ENCODE measurements at regions not wholly inside any gene's neighbourhood (a gene's known extent, or its start where the extent isn't known, plus 50 kb on each side); places are given as distances from the start of the nearest gene placed in this dataset.

GRCh38 chr4:137668885-137669545, 136.7 kb upstream of the PCDH18 start:
- intact Hi-C loops (cut with micrococcal nuclease; ENCODE audit: unreplicated experiment): no loop called here
- ATAC-seq (no peak), FAIRE-seq (no peak)

DNA sequence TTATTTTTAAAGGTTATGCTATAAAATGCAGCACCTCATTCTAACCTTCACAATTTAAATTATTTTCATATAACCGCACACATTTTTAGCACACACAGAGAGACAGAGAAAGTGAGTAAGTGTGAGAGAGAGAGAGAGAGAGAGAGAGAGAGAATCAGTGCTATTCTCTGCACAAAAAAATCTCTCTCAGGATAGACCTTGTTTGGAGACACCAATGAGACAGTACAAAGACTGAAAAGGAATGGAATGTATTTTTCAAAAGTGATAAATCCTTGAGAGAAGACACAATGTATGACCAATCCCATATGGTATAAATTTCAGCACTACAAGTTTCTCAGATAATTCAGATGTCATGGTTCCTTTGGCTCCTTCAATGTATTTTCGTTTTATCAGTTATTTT, 132.1 kb upstream of the PCDH18 start:
- SMC1A ChIA-PET (ENCODE audit: uncharacterized antibody, unreplicated experiment): interaction anchor here (0.9 to 1.8 kb wide), 3 partner anchors 12 to 98 kb away, joined by 3 to 6 read pairs (median 4); no protein-coding TSS in a partner anchor
- TF ChIP-seq GABPA (IDR thresholded peaks at IDR 0.05; ENCODE audit: low read depth) (no peak), SP1 (IDR thresholded peaks at IDR 0.05; ENCODE audit: low read depth, low read length) (no peak), CBFB (IDR thresholded peaks at IDR 0.05; ENCODE audit: low read depth) (no peak), MEF2A (IDR thresholded peaks at IDR 0.05; ENCODE audit: insufficient read depth, low read depth, low read length) (no peak), BMI1 (IDR thresholded peaks at IDR 0.05; ENCODE audit: borderline replicate concordance) (no peak), BCL11A (IDR thresholded peaks at IDR 0.05; ENCODE audit: low read depth, low read length) (no peak), ZNF24 (IDR thresholded peaks at IDR 0.05) (no peak), RB1 (IDR thresholded peaks at IDR 0.05; ENCODE audit: borderline replicate concordance) (no peak), TBL1XR1 (IDR thresholded peaks at IDR 0.05; ENCODE audit: low read depth, low read length) (no peak), ASH2L (IDR thresholded peaks at IDR 0.05; ENCODE audit: borderline replicate concordance, low read depth) (no peak), DPF2 (IDR thresholded peaks at IDR 0.05) (no peak), NFYB (IDR thresholded peaks at IDR 0.05; ENCODE audit: insufficient read depth, low read depth, low read length) (no peak), CBX5 (IDR thresholded peaks at IDR 0.05; ENCODE audit: low read depth) (no peak), CHD2 (IDR thresholded peaks at IDR 0.05; ENCODE audit: borderline replicate concordance, low read depth, low read length) (no peak), PML (IDR thresholded peaks at IDR 0.05; ENCODE audit: low read length) (no peak), PAX5 (IDR thresholded peaks at IDR 0.05; ENCODE audit: borderline replicate concordance, low read depth, low read length) (no peak), NRF1 (conservative IDR thresholded peaks at IDR 0.05; ENCODE audit: low read depth, low read length) (no peak), MYC (IDR thresholded peaks at IDR 0.05; ENCODE audit: insufficient read depth, insufficient read length, insufficient replicate concordance, low read length, severe bottlenecking) (no peak), GATAD2B (conservative IDR thresholded peaks at IDR 0.05; ENCODE audit: low read depth) (no peak)
- in situ Hi-C loops (cut with MboI): no loop called here
- Histone ChIP-seq H3K79me2 (ENCODE audit: control insufficient read depth, insufficient read depth, low read length) (no peaks in the 10 kb centered on the region), H3K4me3 (no peak overlapping the region), H3K4me2 (ENCODE audit: control insufficient read depth, insufficient read depth) (no peak overlapping the region), H3K36me3 (ENCODE audit: control insufficient read depth in 2 of 2, insufficient read depth in 2 of 2, low read length in 1 of 2) (no peaks in the 10 kb centered on the region), H4K20me1 (ENCODE audit: control insufficient read depth, insufficient read depth) (no peaks in the 10 kb centered on the region), H2AFZ (ENCODE audit: control insufficient read depth, low read depth, low read length) (no peak overlapping the region), H3K9ac (ENCODE audit: control insufficient read depth, insufficient read depth, low read length) (no peak overlapping the region), H3K9me3 (replicated peaks; ENCODE audit: control insufficient read depth, insufficient read depth, low read length) (no peaks in the 10 kb centered on the region), H3K27me3 (replicated peaks in 1 of 2; ENCODE audit: control insufficient read depth in 2 of 2, insufficient read depth in 2 of 2, low read length in 1 of 2) (no peaks in the 10 kb centered on the region), H3K27ac (ENCODE audit: control insufficient read depth, insufficient read depth) (no peak overlapping the region), H3K4me1 (ENCODE audit: control insufficient read depth, insufficient read depth, low read length) (no peaks in the 10 kb centered on the region)
- POLR2A ChIA-PET: no interaction called here
- FAIRE-seq: no peak
- no peak for ATAC-seq
- BruUV-seq (replicated peaks): no TSS peak
- CTCF ChIA-PET: interaction anchor here (1.2 to 2.5 kb wide), 2 partner anchors 12 to 17 kb away, joined by 4 to 8 read pairs; no protein-coding TSS in a partner anchor
- RAD21 ChIA-PET (ENCODE audit: unreplicated experiment): no interaction called here
- DNase-seq (ENCODE audit: low read depth, low spot score): no peak
- intact Hi-C loops (cut with micrococcal nuclease; ENCODE audit: unreplicated experiment): no loop called here
- 22% methylated on average over 2 of the region's 2 CpGs for WGBS (ENCODE audit: insufficient coverage, insufficient replicate concordance, low lambda C conversion rate, missing lambda C conversion rate)

More at GRCh38 chr4:137668885-137669545, 136.7 kb upstream of the PCDH18 start:
- H3K4me2 ChIP-seq (ENCODE audit: control insufficient read depth, insufficient read depth): no peak overlapping the region
- DNase-seq (ENCODE audit: low read depth, low spot score): no peak
- no peaks in the 10 kb centered on the region for H3K36me3 ChIP-seq (ENCODE audit: control insufficient read depth in 2 of 2, insufficient read depth in 2 of 2, low read length in 1 of 2)
- no peaks in the 10 kb centered on the region for H4K20me1 ChIP-seq (ENCODE audit: control insufficient read depth, insufficient read depth)
- TF ChIP-seq LARP7 (IDR thresholded peaks at IDR 0.05): no peak
- no peak for TF ChIP-seq POLR2A (IDR thresholded peaks at IDR 0.05; ENCODE audit: low read depth, low read length)
- TF ChIP-seq BMI1 (IDR thresholded peaks at IDR 0.05; ENCODE audit: borderline replicate concordance): no peak
- no peak for TF ChIP-seq TBL1XR1 (IDR thresholded peaks at IDR 0.05; ENCODE audit: low read depth, low read length)
- TF ChIP-seq RELA (IDR thresholded peaks at IDR 0.05; ENCODE audit: borderline replicate concordance, partially characterized antibody): no peak
- TF ChIP-seq PAX5 (IDR thresholded peaks at IDR 0.05; ENCODE audit: borderline replicate concordance, low read depth, low read length): no peak
- TF ChIP-seq WRNIP1 (IDR thresholded peaks at IDR 0.05; ENCODE audit: borderline replicate concordance, low read depth, low read length): no peak
- TF ChIP-seq DPF2 (IDR thresholded peaks at IDR 0.05): no peak
- no peak for TF ChIP-seq CHD1 (IDR thresholded peaks at IDR 0.05; ENCODE audit: low read depth, low read length)
- ChIA-PET SMC1A (ENCODE audit: uncharacterized antibody, unreplicated experiment) (no interaction called here), RAD21 (ENCODE audit: unreplicated experiment) (no interaction called here), POLR2A (no interaction called here), CTCF (interaction anchor here (1.6 kb wide), 1 partner anchor 10 kb away, joined by 3 read pairs; no protein-coding TSS in a partner anchor)
- H3K4me1 ChIP-seq (ENCODE audit: control insufficient read depth, insufficient read depth, low read length): no peaks in the 10 kb centered on the region
- BruUV-seq (replicated peaks): no TSS peak
- H3K4me3 ChIP-seq: no peak overlapping the region
- no peak overlapping the region for H3K27ac ChIP-seq (ENCODE audit: control insufficient read depth, insufficient read depth)
- H3K9ac ChIP-seq (ENCODE audit: control insufficient read depth, insufficient read depth, low read length): no peak overlapping the region
- no peaks in the 10 kb centered on the region for H3K9me3 ChIP-seq (replicated peaks; ENCODE audit: control insufficient read depth, insufficient read depth, low read length)
- H2AFZ ChIP-seq (ENCODE audit: control insufficient read depth, low read depth, low read length): no peak overlapping the region
- no peaks in the 10 kb centered on the region for H3K27me3 ChIP-seq (replicated peaks in 1 of 2; ENCODE audit: control insufficient read depth in 2 of 2, insufficient read depth in 2 of 2, low read length in 1 of 2)
- H3K79me2 ChIP-seq (ENCODE audit: control insufficient read depth, insufficient read depth, low read length): no peaks in the 10 kb centered on the region
- in situ Hi-C loops (cut with MboI): no loop called here

Data from GM12878 (cell line).